Astrocyte of the spinal cord (primary cell): ENCODE measurements at regions not wholly inside any gene's neighbourhood (a gene's known extent, or its start where the extent isn't known, plus 50 kb on each side); places are given as distances from the start of the nearest gene placed in this dataset.

ENCODE experiments used
- DNase-seq: peaks from one replicate; pipeline ENCODE4 v3.0.0; 2011; ENCODE audit warnings: low read depth, low spot score
- H3K4me3 ChIP-seq: 2 replicates; pipeline ENCODE4 v1.5.1; 2011; ENCODE audit warnings: low read depth, mild to moderate bottlenecking, low read length, moderate library complexity
- CTCF ChIP-seq: IDR thresholded peaks from 2 replicates; pipeline ENCODE4 v1.5.1; 2012; ENCODE audit warnings: low read depth, mild to moderate bottlenecking, low read length, inconsistent platforms
- in situ Hi-C: cut with HindIII; loops from 2 replicates; pipeline ENCODE4 v1.10.0; 2017; ENCODE audit warnings: low sequenced_read_pairs

GRCh38 chr15:97200161-97200560 is 760.3 kb upstream of the ARRDC4 start:
- TF ChIP-seq CTCF, result no peak

GRCh38 chr15:97210277-97210676 is 750.2 kb upstream of the ARRDC4 start:
- TF ChIP-seq CTCF, result no peak
- DNase-seq, result no peak
- H3K4me3 ChIP-seq, result no peak overlapping the region
- in situ Hi-C loops, result no loop called here

More at GRCh38 chr15:97200161-97200560, 760.3 kb upstream of the ARRDC4 start:
- in situ Hi-C loops, result no loop called here
- no peak for DNase-seq
- no peak overlapping the region for H3K4me3 ChIP-seq

- in situ Hi-C loops, result no loop called here
- DNase-seq, result no peak
- no peak overlapping the region for H3K4me3 ChIP-seq
- TF ChIP-seq CTCF, result no peak
Observed at GRCh38 chr15:97215629-97216028, 744.9 kb upstream of the ARRDC4 start.

GRCh38 chr15:97224191-97224641 is 736.3 kb upstream of the ARRDC4 start:
- DNase-seq, result no peak
- no peak overlapping the region for H3K4me3 ChIP-seq
- in situ Hi-C loops, result no loop called here
- TF ChIP-seq CTCF, result no peak

- DNase-seq, result peak; percentile 61
- in situ Hi-C loops, result no loop called here
- H3K4me3 ChIP-seq, result no peak overlapping the region
- TF ChIP-seq CTCF, result peak; percentile 84
Observed at GRCh38 chr15:97234851-97235610, 725.5 kb upstream of the ARRDC4 start.

GRCh38 chr15:97235611-97235985 is 724.9 kb upstream of the ARRDC4 start:
- no peak for DNase-seq
- in situ Hi-C loops, result no loop called here
- H3K4me3 ChIP-seq, result no peak overlapping the region
- no peak for TF ChIP-seq CTCF
